T-helper 2 cell (primary cell): ENCODE measurements at regions not wholly inside any gene's neighbourhood (a gene's known extent, or its start where the extent isn't known, plus 50 kb on each side); places are given as distances from the start of the nearest gene placed in this dataset.
"Not testable (repeated sequence)": the region's sequence is repeated elsewhere in the genome, so short reads cannot be mapped to it uniquely, and the experiment has no call there.

Experiments
- DNase-seq, 5 experiments: peaks; one replicate each; pipeline versions ENCODE4 v3.0.0 to v3.0.0-alpha.2; 2012 to 2022

DNA sequence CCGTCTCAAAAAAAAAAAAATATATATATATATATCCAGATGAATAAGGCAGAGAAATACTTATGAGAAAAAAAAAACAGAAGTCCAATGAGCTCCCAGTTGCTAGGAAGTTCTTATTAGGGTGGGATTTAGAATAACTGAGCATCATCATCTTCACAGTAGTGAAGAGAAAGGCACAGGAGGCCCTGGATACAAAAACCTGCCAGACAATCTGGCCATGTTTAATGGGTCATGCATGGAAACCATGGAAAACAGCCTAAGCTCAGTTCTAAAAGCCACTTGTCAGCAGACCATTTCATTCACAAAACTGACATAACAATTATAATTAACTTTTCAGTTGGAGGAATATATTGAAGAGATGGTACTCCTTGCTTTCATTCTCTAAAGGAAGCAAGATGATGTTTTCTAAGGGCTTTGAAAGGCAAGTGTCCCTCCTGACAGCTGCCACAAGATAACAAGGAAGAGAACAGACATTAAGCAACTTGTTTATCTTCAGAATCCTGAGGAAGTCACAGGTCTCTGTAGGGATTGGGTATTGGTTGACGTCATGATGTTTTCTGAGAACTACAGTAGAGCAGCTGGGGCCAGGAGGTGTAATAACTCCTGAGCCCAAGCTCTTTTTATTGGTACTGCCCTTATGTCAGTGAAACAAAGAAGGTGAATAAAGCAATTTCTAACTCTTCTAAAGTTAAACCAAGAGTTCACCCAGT is 463.1 kb downstream of the DMAC1 start:
- DNase-seq: no peak

DNA sequence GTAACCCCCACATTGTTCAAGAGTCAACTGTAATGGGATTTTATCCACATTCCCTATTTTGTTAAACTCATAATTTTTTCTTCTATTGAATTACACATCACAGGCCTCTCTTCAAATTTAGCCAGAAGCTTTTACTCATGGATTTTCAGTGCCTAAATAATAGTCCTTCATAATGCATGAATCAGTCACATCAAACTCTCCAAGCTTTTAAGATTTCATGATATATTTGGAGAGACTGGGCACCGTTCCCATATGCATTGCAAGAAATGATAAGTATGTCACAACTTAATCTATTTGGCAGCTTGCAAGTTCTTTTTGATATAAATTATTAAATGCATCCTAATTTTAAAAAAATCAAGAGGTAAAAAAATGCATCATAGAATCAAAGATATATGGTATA is 465.9 kb downstream of the DMAC1 start:
- no peak for DNase-seq

DNA sequence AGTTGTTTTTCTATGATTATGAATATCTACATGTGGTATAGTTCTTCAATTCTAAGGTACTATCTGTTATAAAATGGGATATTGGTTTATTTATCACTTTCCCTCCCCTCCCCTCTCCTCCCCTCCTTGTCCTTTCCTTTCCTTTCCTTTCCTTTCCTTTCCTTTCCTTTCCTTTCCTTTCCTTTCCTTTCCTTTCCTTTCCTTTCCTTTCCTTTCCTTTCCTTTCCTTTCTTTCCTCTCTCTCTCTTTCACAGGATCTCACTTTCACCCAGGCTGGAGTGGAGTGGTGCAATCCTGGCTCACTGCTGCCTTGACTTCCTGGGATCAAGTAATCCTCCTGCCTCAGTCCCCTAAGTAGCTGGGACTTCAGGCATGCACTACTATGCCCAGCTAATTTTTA is 466.8 kb downstream of the DMAC1 start:
- no peak for DNase-seq

DNA sequence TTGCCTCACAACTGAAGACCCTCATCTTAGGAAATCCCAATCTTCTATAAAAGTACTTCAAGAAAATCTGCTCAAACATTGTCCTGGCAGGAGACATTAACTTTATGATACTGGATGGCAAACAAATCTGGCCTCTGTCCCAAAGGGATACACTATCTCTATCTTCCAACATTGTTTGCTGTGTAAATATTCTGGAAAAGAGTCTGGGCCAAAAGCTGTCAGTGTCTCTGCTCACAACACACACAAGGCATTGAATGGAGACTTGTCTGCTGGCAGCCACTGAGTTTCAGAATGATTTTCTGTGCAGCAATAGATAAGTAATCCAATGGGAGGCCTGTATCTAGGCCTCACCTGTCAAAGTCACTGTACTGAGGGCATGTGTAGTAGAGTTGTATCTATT is 471.1 kb downstream of the DMAC1 start:
- no peak for DNase-seq

DNA sequence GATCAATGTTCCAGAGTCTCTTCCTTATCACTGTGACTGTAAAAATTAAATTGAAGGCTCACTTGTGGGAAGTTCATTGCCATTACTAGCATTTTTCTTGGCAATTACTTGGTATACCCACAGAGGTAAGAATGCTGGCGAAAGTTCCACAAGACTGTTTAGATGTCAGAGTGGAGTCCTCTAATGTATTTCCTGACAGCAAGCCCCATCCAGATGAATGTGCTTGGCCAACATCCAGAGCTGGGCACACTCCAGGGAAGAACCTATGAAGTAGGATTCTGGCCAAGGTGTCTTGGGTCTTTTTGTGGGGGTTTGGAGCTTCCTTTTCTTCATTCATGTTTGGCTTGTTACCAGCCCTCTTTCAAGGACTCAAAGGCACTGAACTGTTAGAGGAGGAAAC is 473.6 kb downstream of the DMAC1 start:
- no peak for DNase-seq

DNA sequence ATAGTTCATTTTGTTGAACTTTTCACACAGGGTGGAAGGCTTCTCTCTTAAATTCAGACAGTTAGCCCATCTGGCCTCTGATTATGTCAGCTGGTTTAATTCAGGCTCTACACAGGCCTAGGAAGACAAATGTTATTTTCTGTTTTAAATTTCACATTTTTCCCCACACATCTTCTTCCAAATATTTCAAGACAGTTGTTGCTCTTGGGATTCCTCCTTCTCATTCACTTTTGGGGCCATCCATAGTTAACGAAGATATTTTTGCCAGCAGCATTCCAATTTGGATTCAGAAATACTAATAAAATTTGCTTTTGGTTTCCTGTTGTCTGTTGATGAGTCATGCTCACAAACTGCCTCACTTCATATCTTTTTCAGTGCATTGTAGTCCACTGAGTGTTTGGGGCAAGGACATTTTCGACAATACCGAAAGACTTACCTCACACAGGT is 475.4 kb downstream of the DMAC1 start:
- no peak for DNase-seq

DNA sequence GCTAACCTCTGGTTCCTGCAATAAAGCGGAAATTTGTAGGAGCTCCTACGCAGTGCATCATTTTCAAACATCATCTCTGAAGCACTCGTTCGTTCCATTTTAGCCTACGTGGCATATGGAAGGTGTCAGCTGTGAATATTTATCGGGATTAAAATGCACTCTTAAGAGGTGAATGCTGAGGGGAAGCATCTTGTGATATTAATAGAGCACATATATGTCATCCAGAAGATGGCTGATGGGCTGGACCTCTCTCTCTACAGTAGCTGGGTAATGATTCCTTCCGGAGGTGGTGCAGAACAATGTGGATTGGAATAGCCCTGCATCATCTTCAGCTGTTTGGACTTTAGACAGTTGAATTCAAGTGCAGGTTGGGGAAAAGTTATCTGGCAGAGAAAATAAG is 478.7 kb downstream of the DMAC1 start:
- no peak for DNase-seq

DNA sequence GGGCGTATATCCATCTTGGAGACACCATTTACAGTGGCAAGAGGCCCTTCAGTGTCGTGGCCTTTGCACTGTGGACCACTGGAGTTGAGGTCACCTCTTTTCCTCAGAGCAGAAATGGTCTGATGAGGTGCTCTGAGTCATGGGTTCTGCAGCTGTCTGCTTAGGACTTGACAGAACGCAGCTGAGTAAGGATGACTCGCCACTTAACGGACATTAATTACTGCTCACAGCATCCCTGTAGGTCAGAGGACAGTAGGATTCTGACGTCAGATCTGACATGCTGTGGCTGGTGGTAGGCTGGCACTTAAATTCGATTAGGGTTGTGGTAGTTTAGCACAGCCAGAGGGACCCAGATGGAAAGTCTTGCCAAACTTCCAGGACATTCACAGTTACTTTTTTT is 479.4 kb downstream of the DMAC1 start:
- DNase-seq: no peak

DNA sequence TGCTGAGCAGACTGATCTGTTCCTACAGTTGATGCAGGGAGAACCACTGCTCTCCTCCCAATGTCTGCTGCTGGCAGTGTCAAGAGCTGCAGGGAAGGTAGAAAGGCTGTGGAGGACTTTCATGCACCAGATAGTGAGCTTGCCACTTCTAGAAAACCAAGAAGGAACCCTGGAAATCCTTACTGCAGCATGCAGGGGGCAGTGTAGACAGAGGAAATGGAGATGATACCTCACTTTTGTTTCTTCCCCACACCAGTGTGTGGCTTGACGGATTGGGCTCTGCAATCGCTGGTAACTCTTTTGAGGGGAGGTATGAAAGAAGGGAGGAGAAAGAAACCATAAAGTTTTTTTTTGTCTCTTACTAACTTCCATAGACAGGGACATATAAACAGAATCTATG is 480.7 kb downstream of the DMAC1 start:
- DNase-seq: no peak

DNA sequence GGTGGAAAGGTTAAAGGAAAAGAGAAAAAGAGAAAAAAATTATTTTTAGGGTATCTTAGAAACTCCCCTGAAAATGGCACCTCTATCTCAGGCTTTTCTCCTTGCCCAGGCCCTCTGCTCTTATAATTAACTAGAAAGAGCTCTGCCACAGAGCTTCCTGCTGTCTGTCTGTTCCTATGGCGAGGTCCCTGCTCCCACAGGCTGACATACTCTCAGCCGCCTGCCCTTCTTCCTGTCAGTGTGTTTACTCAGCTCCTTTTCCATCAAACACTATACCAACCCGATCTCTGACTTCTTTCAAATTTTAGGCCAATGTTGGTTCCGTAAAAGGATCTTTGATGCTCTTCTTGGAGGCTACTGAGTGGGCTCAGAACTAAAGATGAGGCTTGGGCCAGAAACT is 482.6 kb downstream of the DMAC1 start:
- DNase-seq: no peak

DNA sequence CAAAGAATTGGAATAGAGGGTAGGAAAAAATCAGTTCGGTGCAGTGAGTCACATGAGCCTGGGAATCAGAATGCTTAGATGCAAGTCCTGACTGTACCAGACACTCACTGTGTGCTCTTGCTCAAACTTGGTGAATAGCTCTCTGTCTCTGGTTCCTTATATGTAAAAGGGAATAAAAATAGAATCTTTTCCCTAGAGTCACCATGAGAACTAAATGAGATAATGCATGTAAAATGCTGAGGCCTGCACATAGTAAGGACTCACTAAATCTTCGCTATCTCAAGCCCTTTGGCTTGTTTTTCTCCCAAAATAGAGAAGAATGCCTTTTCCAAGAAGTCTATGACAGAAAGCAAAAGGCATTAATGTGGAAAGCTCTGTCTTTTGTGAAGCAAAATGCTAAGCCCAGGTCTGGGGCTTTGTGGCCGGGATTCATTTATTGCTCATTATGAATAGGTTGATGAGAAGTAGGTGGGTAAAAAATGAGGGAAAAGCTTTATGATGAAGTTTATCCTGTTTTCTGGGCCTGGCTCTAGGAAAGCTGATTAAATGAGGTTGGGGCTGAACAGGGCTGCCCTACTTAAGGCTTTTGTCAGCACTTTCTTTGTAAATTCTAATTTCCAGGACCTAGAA is 483.3 kb downstream of the DMAC1 start:
- DNase-seq: no peak

DNA sequence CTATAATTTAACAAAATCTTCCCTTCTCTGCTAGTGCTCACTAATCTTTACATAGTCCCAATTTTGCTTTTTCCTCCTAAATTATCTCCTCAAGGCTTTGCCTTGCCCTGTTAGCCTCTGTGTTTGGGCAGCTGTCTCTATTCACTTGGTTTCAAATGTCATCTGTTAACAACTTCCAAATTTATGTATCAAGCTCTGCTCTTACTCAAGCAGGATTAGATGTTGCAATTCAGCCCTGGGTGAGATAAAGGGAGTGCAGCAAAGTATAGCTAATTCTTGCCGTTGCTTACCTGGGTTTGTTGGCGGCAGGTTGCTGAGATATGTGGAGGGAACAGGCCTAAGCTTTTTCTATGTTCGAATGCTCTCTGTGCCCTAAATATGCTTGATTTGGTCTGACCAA is 483.8 kb downstream of the DMAC1 start:
- no peak for DNase-seq

DNA sequence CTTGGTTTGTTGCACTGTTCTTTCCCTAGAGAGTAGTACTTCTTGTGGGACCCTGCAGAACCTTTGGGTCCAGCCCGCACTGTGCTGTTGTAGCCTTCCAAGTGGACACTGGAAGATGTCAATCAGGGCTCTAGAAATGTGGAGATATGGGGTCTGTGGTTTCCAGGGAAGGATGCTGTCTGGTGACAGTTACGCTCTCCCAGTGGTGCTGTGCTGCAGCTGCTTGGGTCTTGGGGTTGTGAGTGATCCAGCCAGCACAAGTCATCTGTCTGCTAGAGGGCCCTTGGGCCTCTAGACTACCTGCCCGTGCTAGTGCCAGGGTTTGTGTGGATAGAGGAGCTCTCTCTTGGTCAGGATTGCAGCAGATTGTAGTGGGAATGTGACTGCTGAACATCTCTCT is 484.5 kb downstream of the DMAC1 start:
- DNase-seq: no peak

DNA sequence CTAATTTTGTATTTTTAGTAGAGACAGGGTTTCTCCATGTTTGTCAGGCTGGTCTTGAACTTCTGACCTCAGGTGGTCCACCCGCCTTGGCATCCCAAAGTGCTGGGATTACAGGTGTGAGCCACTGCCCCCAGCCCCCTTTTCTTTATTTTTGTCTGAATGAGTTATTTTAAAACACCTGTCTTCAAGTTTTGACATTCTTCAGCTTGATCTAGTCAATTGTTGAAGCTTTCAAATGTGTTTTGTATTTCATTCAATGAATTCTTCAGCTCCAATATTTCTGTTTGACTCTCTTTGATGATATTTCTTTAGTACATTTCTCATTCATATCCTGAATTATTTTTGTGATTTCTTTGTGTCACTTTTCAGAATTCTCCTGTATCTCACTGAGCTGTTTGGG is 486.2 kb downstream of the DMAC1 start:
- no peak for DNase-seq

DNA sequence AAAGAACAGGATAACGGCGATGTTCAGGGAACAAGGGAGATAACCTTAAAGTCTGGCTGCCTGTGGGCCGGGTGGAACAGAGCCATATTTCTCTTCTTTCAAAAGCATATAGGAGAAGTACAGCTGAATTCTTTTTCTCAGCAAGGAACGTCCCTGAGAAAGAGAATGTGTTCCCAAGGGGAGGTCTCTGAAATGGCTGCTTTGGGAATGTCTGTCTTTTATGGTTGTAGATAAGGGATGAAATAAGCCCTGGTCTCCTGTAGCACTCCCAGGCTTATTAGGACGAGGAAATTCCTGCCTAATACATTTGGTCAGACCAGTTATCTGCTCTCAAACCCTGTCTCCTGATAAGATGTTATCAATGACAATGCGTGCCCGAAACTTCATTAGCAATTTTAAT is 490.5 kb downstream of the DMAC1 start:
- DNase-seq: not testable (repeated sequence)

DNA sequence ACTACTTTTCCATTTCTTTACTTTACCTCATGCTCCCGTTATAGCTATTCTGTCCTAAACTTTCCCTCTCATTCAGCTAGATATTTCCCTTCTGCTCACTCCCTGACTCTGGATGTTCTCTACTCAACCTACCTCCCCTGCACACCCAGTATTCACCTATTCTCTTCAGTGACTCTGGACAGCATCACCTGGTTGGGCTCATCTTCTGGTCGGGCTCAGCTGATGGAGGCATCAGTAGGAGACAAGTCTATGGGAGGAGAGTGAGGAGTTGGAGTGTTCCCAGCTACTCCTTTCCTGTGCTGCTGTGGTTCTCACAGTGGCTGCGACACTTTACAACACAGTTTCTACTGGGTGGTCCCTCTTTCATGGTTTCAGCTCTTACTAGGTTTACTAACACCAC is 493.9 kb downstream of the DMAC1 start:
- no peak for DNase-seq

DNA sequence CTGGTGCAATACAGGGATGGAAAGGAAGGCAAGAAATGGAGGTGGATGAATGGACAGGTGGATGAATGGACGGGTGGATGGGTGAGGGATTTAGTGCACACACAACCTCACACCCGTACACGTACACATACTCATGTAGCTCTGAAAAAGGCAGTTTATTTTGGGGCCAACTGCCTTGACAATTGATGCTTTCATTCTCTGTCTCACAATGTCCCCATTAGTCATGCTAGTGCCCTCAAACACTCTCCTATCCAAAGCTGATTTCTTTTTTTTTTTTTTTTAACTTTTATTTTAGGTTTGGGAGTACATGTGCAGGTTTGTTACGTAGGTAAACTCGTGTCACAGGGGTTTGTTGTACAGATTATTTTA is 495.0 kb downstream of the DMAC1 start:
- no peak for DNase-seq

DNA sequence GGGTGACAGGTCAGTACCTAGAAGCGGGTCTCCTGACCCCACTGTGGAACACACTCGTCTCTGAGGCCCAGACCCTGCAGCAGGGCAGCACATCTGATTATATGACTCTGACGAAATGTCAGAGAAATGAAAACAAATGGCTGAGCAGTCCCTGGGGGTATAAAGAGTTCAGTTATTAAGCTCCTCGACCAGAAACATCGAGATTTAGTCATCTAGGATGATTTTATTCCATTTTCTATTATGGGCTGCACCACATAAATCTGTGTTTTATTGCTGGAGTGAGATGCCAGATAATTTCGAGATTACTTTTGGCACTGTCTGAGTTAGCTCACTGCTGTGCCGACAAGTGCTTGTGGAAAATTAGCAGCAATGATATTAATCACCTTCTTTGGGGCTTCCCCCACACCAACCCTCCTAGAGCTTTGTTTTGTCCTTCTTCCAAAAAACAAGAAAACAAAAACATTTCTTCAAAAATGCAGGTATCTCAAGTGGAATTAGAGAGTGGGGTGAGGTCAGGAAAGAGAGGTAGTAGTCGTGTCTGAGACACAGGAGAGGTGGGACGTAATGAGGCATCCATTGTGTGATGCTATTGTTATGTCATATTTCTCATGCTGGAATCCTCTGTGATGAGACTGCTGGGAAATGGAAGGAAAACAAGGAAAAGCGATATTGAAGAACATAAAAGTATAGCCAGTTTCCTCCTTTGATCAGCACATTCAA is 495.5 kb downstream of the DMAC1 start:
- no peak for DNase-seq

DNA sequence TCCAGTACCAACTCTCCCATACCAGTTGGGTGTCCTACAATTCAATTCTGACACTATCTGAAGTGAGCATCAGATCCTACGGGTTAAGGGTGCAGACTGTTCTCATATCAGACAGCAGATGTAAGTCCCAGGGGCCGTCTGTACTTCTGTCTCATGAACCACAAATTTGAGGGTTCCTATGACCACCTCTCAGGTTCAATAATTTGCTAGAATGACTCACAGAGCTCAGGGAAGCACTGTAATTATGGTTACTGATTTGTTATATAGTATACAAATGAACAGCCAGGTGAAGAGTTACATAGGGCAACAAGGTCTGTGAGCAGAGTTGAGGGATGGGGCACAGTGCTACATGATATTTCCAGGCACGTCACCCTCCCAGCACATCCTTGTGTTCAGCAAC is 499.1 kb downstream of the DMAC1 start:
- DNase-seq: no peak

DNA sequence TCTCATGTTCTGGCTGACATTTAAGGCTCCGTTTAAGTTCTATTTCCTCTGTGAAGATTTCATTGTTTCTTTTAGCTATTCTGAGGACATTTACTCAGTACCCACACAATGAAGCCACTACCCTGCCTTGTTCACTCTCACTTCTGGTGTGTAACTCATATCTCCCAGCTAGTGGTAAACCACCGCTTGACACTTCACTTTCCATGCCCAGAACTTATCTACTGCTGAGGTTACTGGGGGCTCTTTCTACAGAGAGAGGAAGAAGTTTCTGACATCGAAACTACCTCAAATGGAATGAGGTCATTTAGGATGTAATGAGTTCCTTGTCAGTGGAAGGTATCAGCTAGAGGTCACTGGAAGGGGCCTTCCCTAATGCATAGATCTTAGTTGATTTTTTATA is 501.5 kb downstream of the DMAC1 start:
- DNase-seq: peak in 1 of 5 experiments; percentile 79

DNA sequence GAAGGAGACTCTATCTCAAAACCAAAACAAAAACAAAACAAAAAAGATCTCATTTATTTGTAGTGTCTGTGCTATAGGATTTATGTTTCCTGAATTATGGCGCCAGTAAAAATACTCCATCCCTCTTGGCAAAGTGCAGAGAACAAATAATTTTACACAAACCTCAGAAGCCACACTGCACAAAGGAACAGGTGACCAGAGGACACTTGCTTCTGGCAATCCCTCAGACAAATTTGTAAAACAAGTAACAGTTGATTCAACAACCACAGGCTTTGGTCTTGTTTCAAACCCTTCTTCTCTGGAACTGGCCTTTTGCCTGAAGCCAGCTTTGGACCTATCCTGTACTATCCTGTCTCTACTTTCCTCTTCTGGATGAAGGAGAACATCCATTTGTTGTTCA is 502.1 kb downstream of the DMAC1 start:
- no peak for DNase-seq

DNA sequence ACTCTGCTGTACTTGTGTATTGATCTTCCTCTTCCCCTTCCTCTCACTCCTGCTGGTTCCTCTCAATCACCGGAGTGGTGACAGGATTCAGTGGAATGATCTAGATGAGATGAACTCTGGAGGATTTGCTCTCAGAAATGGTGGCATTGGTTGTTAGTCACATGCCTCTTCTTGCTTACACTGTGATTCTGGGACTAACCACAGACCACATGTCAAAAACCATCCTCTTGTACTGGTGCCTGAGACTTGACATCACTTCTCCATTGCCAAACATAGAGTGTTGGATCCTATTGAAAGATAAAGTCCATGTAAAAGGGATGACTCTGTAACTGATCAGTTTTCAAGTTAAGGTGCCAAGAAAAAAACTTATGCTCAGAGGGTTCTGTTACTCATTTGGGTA is 506.5 kb downstream of the DMAC1 start:
- DNase-seq: peak in 1 of 5 experiments; percentile 13

DNA sequence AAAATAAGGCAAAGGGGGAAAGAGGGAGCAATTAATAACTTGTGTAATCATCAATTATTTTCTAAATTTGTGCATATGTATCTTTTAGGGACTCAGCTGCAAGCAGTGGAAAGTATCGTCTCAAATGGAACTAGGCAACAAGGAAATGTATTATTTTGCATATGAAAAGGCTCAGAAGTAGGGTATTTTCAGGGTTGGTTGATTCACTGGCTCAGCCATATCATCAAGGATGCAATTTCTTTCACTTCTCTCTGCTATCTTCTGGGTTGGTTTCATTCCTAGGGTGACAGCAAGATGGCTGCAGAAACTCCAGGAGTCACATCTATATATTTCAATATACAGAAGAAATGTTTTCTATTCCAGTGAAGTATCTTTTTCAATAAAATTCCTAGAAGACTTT is 509.8 kb downstream of the DMAC1 start:
- no peak for DNase-seq

DNA sequence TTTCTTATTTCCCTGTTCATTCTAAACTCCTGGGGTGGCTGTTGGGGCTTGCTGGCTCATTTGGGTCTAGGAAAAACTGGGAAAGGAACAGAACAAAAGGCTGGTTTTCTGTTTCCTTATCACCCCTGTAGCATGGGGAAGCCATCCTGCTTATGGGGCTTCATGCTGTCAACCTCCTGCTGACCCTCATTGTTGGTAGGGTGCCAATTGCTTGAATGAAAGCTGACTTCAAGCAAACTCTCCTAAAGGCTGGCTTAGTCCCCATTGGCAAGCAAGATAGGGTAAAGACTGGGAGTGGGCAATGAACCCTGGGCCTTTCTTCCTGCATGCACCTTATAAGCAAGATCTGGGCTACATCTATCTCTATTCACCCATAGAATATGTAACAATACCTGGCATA is 511.6 kb downstream of the DMAC1 start:
- DNase-seq: no peak
